SK-N-SH (cell line): ENCODE measurements at regions not wholly inside any gene's neighbourhood (a gene's known extent, or its start where the extent isn't known, plus 50 kb on each side); places are given as distances from the start of the nearest gene placed in this dataset.

Experiments
- CTCF ChIP-seq: fragments of 200-600 bp; sonication (generic); IDR thresholded peaks from 2 replicates; pipeline ENCODE4 v1.6.1; 2017; ENCODE audit warnings: antibody characterized with exemption, mild to moderate bottlenecking, moderate library complexity
- EP300 ChIP-seq, 2 experiments: IDR thresholded peaks; 2 replicates each; pipeline versions ENCODE4 v1.4.0 to v1.6.1; 2012; ENCODE audit warnings: borderline replicate concordance in 1 of 2, low read depth in 1 of 2, low read length in 1 of 2
- FOXM1 ChIP-seq: IDR thresholded peaks from 2 replicates; pipeline ENCODE4 v1.4.0; 2012; ENCODE audit warnings: low read depth, mild to moderate bottlenecking
- GABPA ChIP-seq: IDR thresholded peaks from 2 replicates; pipeline ENCODE4 v1.4.0; 2012; ENCODE audit warnings: low read depth, mild to moderate bottlenecking
- NRF1 ChIP-seq: IDR thresholded peaks from 2 replicates; pipeline ENCODE4 v1.6.1; 2012; ENCODE audit warnings: low read depth, mild to moderate bottlenecking, low read length
- POLR2AphosphoS5 ChIP-seq: IDR thresholded peaks from 2 replicates; pipeline ENCODE4 v1.6.1; 2012; ENCODE audit warnings: low read depth, low read length
- RAD21 ChIP-seq: IDR thresholded peaks from 2 replicates; pipeline ENCODE4 v1.6.1; 2012; ENCODE audit warnings: mild to moderate bottlenecking, low read length
- RCOR1 ChIP-seq: fragments of 150-350 bp; IDR thresholded peaks from 2 replicates; pipeline ENCODE4 v1.6.1; 2017; ENCODE audit warnings: antibody characterized with exemption, low read length
- TAF1 ChIP-seq: IDR thresholded peaks from 2 replicates; pipeline ENCODE4 v1.6.1; 2012; ENCODE audit warnings: low read depth, mild to moderate bottlenecking, low read length, moderate library complexity, borderline replicate concordance
- TEAD4 ChIP-seq: IDR thresholded peaks from 2 replicates; pipeline ENCODE4 v1.4.0; 2012; ENCODE audit warnings: mild to moderate bottlenecking, borderline replicate concordance; ENCODE audit not compliant: insufficient read depth
- YY1 ChIP-seq: IDR thresholded peaks from 2 replicates; pipeline ENCODE4 v1.4.0; 2012; ENCODE audit warnings: low read depth, mild to moderate bottlenecking
- TF ChIP-seq, protein P1 (sequence below): IDR thresholded peaks from 2 replicates; pipeline ENCODE4 v1.4.0; 2012; ENCODE audit warnings: low read depth
- TF ChIP-seq, protein P2 (sequence below): IDR thresholded peaks from 2 replicates; pipeline ENCODE4 v1.6.1; 2012; ENCODE audit warnings: mild to moderate bottlenecking, low read depth, low read length, moderate library complexity
- TF ChIP-seq, protein P3 (sequence below): fragments of 150-350 bp; IDR thresholded peaks from 2 replicates; pipeline ENCODE4 v1.6.1; 2017; ENCODE audit warnings: antibody characterized with exemption, low read length, low read depth, borderline replicate concordance

- TF ChIP-seq CTCF (no peak), EP300 (IDR thresholded peaks at IDR 0.05; ENCODE audit: borderline replicate concordance in 1 of 2, low read depth in 1 of 2, low read length in 1 of 2) (no peak), FOXM1 (no peak), RAD21 (no peak), GABPA (no peak), TAF1 (no peak), POLR2AphosphoS5 (no peak), TEAD4 (no peak), RCOR1 (no peak), YY1 (no peak), NRF1 (no peak)
- TF ChIP-seq, protein P1, sequence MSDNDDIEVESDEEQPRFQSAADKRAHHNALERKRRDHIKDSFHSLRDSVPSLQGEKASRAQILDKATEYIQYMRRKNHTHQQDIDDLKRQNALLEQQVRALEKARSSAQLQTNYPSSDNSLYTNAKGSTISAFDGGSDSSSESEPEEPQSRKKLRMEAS: no peak
- TF ChIP-seq, protein P2, sequence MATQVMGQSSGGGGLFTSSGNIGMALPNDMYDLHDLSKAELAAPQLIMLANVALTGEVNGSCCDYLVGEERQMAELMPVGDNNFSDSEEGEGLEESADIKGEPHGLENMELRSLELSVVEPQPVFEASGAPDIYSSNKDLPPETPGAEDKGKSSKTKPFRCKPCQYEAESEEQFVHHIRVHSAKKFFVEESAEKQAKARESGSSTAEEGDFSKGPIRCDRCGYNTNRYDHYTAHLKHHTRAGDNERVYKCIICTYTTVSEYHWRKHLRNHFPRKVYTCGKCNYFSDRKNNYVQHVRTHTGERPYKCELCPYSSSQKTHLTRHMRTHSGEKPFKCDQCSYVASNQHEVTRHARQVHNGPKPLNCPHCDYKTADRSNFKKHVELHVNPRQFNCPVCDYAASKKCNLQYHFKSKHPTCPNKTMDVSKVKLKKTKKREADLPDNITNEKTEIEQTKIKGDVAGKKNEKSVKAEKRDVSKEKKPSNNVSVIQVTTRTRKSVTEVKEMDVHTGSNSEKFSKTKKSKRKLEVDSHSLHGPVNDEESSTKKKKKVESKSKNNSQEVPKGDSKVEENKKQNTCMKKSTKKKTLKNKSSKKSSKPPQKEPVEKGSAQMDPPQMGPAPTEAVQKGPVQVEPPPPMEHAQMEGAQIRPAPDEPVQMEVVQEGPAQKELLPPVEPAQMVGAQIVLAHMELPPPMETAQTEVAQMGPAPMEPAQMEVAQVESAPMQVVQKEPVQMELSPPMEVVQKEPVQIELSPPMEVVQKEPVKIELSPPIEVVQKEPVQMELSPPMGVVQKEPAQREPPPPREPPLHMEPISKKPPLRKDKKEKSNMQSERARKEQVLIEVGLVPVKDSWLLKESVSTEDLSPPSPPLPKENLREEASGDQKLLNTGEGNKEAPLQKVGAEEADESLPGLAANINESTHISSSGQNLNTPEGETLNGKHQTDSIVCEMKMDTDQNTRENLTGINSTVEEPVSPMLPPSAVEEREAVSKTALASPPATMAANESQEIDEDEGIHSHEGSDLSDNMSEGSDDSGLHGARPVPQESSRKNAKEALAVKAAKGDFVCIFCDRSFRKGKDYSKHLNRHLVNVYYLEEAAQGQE: no peak
- TF ChIP-seq, protein P3, sequence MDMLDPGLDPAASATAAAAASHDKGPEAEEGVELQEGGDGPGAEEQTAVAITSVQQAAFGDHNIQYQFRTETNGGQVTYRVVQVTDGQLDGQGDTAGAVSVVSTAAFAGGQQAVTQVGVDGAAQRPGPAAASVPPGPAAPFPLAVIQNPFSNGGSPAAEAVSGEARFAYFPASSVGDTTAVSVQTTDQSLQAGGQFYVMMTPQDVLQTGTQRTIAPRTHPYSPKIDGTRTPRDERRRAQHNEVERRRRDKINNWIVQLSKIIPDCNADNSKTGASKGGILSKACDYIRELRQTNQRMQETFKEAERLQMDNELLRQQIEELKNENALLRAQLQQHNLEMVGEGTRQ: no peak
These were observed 155.3 kb upstream of the PRICKLE2 start for GRCh38 chr3:64380546-64380945.
